ENCODE measurements at regions not wholly inside any gene's neighbourhood (a gene's known extent, or its start where the extent isn't known, plus 50 kb on each side); places are given as distances from the start of the nearest gene placed in this dataset.

DNA sequence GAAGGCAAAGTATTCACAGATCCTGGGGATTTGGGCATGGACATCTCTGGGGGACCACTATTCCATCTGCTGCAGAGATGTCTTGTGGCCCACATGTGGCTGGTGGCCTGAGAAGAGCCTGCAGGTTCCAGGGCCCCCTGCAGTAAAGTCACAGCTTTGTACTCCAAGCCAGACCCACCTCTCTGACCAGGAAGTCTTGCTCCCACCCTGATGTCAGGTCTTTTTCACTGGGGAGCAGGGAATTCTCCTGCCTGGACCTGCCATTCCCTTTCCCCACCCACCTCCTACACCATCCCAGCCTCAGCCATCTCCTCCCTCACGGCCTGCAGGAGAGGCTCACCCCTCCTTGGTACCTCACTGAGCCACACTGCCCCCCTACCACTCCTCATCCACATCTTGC, 211.8 kb downstream of the SMAD2 start:
- Histone ChIP-seq H3K79me2 (ENCODE audit: insufficient read depth) (no peaks in the 10 kb centered on the region), H3K4me3 (ENCODE audit: low read depth in 2 of 2, low read length in 1 of 2) (no peak overlapping the region), H3K4me1 (ENCODE audit: control insufficient read depth in 1 of 2, insufficient read depth in 2 of 2, low read depth in 1 of 2, low read length in 1 of 2) (no peaks in the 10 kb centered on the region), H3K27me3 (ENCODE audit: insufficient read depth) (no peaks in the 10 kb centered on the region), H3K4me2 (no peak overlapping the region), H3F3A (replicated peaks; ENCODE audit: insufficient read depth) (no peaks in the 10 kb centered on the region), H3K27ac (ENCODE audit: low read depth in 2 of 2, low read length in 1 of 2) (no peak overlapping the region), H3K9me3 (no peaks in the 10 kb centered on the region), H2AFZ (ENCODE audit: low read depth) (no peak overlapping the region), H3K9ac (no peak overlapping the region), H4K20me1 (ENCODE audit: insufficient read depth) (no peaks in the 10 kb centered on the region), H3K36me3 (replicated peaks in 1 of 2; ENCODE audit: control insufficient read depth in 1 of 2, insufficient read depth in 2 of 2, low read length in 1 of 2) (no peaks in the 10 kb centered on the region), H3K9me2 (no peaks in the 10 kb centered on the region)
- no peak for TF ChIP-seq MEF2A (IDR thresholded peaks at IDR 0.05; ENCODE audit: borderline replicate concordance, low read depth)
- TF ChIP-seq SMC3 (IDR thresholded peaks at IDR 0.05; ENCODE audit: low read depth, low read length): no peak
- no peak for TF ChIP-seq EP300 (IDR thresholded peaks at IDR 0.05; ENCODE audit: borderline replicate concordance in 1 of 2, low read depth in 1 of 2, low read length in 1 of 2)
- no peak for TF ChIP-seq FOXJ3 (CRISPR knock-in tag; IDR thresholded peaks at IDR 0.05)
- TF ChIP-seq CHD2 (IDR thresholded peaks at IDR 0.05; ENCODE audit: low read length, partially characterized antibody): no peak
- no peak for TF ChIP-seq GATA2 (CRISPR knock-in tag; IDR thresholded peaks at IDR 0.05)
- no peak for TF ChIP-seq RAD21 (IDR thresholded peaks at IDR 0.05; ENCODE audit: low read length)
- TF ChIP-seq RXRA (IDR thresholded peaks at IDR 0.05; ENCODE audit: borderline replicate concordance, low read depth): no peak
- TF ChIP-seq IRF3 (IDR thresholded peaks at IDR 0.05; ENCODE audit: low read depth, low read length): no peak
- TF ChIP-seq POLR2AphosphoS5 (IDR thresholded peaks at IDR 0.05; ENCODE audit: low read depth, low read length): no peak
- TF ChIP-seq EZH2phosphoT487 (IDR thresholded peaks at IDR 0.05; ENCODE audit: borderline replicate concordance, low read depth): no peak
- TF ChIP-seq ZBTB33 (IDR thresholded peaks at IDR 0.05; ENCODE audit: borderline replicate concordance, low read depth): no peak
- TF ChIP-seq, protein P1, sequence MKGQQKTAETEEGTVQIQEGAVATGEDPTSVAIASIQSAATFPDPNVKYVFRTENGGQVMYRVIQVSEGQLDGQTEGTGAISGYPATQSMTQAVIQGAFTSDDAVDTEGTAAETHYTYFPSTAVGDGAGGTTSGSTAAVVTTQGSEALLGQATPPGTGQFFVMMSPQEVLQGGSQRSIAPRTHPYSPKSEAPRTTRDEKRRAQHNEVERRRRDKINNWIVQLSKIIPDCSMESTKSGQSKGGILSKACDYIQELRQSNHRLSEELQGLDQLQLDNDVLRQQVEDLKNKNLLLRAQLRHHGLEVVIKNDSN (IDR thresholded peaks at IDR 0.05; ENCODE audit: borderline replicate concordance, low read depth): no peak
- no peak for TF ChIP-seq NFIC (IDR thresholded peaks at IDR 0.05; ENCODE audit: borderline replicate concordance)
- no peak for TF ChIP-seq TAF1 (IDR thresholded peaks at IDR 0.05; ENCODE audit: borderline replicate concordance, low read depth, low read length)
- no peak for TF ChIP-seq RFX5 (IDR thresholded peaks at IDR 0.05; ENCODE audit: low read length)
- TF ChIP-seq GABPA (IDR thresholded peaks at IDR 0.05; ENCODE audit: low read depth): no peak
- TF ChIP-seq, protein P2, sequence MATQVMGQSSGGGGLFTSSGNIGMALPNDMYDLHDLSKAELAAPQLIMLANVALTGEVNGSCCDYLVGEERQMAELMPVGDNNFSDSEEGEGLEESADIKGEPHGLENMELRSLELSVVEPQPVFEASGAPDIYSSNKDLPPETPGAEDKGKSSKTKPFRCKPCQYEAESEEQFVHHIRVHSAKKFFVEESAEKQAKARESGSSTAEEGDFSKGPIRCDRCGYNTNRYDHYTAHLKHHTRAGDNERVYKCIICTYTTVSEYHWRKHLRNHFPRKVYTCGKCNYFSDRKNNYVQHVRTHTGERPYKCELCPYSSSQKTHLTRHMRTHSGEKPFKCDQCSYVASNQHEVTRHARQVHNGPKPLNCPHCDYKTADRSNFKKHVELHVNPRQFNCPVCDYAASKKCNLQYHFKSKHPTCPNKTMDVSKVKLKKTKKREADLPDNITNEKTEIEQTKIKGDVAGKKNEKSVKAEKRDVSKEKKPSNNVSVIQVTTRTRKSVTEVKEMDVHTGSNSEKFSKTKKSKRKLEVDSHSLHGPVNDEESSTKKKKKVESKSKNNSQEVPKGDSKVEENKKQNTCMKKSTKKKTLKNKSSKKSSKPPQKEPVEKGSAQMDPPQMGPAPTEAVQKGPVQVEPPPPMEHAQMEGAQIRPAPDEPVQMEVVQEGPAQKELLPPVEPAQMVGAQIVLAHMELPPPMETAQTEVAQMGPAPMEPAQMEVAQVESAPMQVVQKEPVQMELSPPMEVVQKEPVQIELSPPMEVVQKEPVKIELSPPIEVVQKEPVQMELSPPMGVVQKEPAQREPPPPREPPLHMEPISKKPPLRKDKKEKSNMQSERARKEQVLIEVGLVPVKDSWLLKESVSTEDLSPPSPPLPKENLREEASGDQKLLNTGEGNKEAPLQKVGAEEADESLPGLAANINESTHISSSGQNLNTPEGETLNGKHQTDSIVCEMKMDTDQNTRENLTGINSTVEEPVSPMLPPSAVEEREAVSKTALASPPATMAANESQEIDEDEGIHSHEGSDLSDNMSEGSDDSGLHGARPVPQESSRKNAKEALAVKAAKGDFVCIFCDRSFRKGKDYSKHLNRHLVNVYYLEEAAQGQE (IDR thresholded peaks at IDR 0.05; ENCODE audit: low read depth, low read length): no peak
- no peak for TF ChIP-seq TCF12 (IDR thresholded peaks at IDR 0.05)
- TF ChIP-seq FOXM1 (IDR thresholded peaks at IDR 0.05; ENCODE audit: low read depth): no peak
- ChIA-PET CTCF (interaction anchor here (1.4 kb wide), 1 partner anchor 30 kb away, joined by 4 read pairs; no protein-coding TSS in a partner anchor), POLR2A (no interaction called here)
- DNase-seq: no peak
- 31% methylated on average over 1 of the region's 1 CpG for WGBS (ENCODE audit: low lambda C conversion rate)

Measured in SK-N-SH (cell line).